NCI-H1930 (cell line): ENCODE measurements at regions not wholly inside any gene's neighbourhood (a gene's known extent, or its start where the extent isn't known, plus 50 kb on each side); places are given as distances from the start of the nearest gene placed in this dataset.
"Not testable (repeated sequence)": the region's sequence is repeated elsewhere in the genome, so short reads cannot be mapped to it uniquely, and the experiment has no call there.

Experiments
- DNase-seq, 2 experiments: peaks; one replicate each; lab custom pipeline; 2025; lab: John Stamatoyannopoulos, UW

DNA sequence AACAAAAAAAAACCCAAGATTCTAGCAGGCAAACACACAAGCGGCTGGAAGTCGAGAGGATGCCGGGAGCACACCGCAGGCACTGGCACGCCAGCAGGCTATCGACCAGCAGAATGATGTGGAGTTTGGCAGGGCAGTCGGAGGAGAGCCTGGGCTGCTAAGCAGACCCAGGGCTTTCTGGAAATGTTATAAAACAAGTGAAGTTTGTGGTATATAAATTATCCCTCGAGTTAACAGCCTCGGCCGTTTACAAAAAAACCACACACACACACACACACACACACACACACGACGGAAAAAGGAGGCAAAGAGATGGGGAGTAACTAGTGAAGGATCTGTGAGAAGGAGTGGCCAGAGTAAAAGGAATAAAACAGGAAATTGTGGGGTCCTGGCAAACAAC is 87.2 kb upstream of the IVNS1ABP start:
- no peak for DNase-seq

- no peak for DNase-seq
Observed at GRCh38 chr1:185402930-185403329, 85.9 kb upstream of the IVNS1ABP start.

- no peak for DNase-seq
Observed at GRCh38 chr1:185401019-185401418, 84.0 kb upstream of the IVNS1ABP start.

DNA sequence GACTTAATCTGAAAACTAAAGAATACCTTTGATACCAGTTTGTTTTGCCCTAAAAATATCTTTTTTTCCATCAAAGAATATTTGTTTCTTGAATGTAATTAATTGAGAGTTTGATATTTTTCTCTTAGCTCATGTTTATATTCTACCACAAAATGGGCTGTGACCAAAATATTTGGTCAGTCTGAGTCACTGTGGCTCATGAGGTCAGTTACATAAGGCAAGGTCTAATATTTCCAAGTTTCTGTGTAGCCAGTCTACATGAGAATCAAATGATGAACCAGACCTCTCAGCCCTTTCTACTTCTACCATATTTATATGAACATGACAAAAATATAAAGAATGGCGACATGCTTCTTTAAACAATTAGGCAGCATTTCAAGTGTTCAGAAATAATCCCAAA is 83.0 kb upstream of the IVNS1ABP start:
- no peak for DNase-seq

- DNase-seq = no peak
Observed at GRCh38 chr1:185398599-185398998, 81.6 kb upstream of the IVNS1ABP start.

DNA sequence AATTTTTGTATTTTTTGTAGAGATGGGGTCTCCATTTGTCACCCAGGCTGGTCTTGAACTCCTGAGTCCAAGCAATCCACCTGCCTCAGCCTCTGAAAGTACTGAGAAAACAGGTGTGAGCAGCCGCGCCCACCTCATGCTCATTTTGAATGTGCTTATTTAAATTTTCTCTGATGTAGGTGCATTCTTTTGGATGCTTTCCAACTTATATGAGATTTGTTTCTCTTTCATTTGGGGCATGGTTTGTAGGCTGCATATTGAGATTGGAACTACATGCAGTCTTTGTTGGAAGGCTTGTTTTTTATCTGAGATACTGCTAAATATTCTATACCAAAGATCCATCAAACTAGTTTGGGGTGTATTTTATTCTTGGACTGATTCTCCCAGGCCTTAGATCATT is 81.0 kb upstream of the IVNS1ABP start:
- no peak for DNase-seq

- no peak for DNase-seq
Observed at GRCh38 chr1:185397183-185397582, 80.1 kb upstream of the IVNS1ABP start.

GRCh38 chr1:185396126-185396525 is 79.1 kb upstream of the IVNS1ABP start:
- no peak for DNase-seq

DNA sequence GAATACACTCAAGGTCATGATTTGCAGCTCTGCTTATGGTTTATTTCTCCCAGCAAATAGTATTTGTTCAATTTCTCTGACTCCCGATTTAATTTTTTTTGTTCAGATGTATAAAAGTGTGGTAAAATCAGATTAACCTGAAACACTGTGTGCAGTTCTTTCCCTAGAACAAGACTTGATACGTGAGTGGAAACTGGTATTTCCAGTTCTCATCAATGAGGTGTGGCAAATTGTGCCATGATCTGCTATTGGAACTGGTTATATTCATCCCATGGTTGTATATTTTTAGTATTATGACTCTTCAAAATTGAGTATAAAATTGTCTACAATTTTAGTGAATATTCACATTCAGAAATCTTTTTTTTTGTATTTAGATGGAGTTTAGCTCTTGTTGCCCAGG is 76.8 kb upstream of the IVNS1ABP start:
- DNase-seq = no peak

- DNase-seq = no peak
Observed at GRCh38 chr1:185393205-185393604, 76.2 kb upstream of the IVNS1ABP start.

- DNase-seq = no peak
Observed at GRCh38 chr1:185388815-185389214, 71.8 kb upstream of the IVNS1ABP start.

- no peak for DNase-seq
Observed at GRCh38 chr1:185388346-185388745, 71.3 kb upstream of the IVNS1ABP start.

GRCh38 chr1:185385991-185386390 is 68.9 kb upstream of the IVNS1ABP start:
- DNase-seq = no peak

- not testable (repeated sequence) for DNase-seq
Observed at GRCh38 chr1:185383805-185384204, 66.8 kb upstream of the IVNS1ABP start.

GRCh38 chr1:185377831-185378230 is 60.8 kb upstream of the IVNS1ABP start:
- no peak for DNase-seq

DNA sequence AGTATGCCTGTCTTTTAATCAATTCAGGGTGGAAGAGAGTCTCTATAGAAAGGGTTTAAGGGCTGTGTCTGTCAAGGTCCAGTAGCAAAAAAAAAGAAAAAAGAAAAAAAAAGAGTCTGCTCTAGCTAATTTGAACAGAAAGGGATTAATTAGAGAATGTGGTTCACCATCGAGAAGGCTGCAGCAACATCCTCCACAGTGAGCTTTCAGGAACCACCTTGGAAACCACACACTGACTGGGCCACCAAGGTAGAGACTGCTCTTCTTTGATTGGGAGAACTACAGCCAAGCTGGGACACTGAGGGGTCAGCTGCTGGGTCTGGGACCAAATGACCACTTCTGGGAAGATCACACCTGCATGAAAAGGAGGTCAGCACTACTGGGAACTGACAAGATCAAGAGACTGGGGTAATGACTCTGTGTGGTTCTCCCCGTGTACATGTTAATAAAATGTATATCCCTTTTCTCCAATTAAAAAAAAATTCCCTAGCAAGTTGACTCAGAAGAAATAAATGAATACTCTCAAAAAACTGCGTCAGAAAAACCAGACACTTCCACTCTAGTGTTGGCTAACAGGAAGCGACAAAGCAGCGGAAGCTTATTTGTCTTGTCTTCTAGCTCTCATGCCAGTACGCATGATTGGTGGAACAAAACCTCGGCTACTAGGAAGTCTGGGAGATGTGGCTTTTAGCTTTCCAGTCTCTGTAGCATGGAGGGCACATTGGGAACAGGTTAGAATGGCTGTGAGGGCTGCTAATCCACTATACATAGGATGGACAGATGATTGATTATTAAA is 60.0 kb upstream of the IVNS1ABP start:
- no peak for DNase-seq

DNA sequence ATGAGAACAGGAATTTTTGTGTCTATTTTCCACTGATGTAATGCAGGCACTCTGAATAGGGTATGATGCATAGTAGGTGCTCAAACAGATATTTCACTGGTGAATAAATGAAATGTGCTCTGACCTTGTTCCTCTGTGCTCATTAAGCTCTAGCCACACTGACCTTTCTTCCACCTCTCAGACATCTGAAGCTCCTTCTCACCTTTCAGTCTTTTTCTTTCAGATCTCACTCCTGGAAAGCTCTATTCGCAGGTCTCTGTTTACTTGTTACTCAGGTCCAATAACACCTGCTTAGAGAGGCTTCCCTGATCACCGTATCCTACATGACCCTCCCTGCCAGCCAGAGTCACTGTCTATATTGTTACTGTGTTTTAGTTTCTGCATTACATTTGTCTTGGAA is 59.2 kb upstream of the IVNS1ABP start:
- DNase-seq = no peak

GRCh38 chr1:185375583-185375982 is 58.5 kb upstream of the IVNS1ABP start:
- DNase-seq = no peak

- no peak for DNase-seq
Observed at GRCh38 chr1:185373813-185374529, 56.9 kb upstream of the IVNS1ABP start.

DNA sequence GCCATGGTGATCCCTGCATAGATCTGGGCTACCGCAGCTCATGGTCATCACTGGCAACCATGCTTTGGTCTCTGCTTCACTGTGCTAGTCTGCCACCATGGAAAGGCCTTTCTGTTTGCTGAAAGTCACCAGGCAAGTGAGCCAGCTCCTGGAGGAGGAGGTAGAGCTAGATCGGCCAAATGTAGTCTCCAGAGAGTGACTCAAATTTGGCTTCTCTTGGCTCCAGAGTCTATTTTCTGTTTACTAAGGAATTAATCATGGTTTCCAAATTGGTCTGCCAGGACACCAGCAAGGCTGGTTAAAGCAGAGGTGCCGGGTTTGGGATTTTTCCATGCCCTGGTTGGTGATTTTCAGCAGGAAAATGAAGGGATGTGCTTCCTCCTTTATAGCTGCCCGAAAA is 52.7 kb upstream of the IVNS1ABP start:
- DNase-seq = no peak

GRCh38 chr1:185368913-185369491 is 52.0 kb upstream of the IVNS1ABP start:
- no peak for DNase-seq

- no peak for DNase-seq
Observed at GRCh38 chr1:185368313-185368855, 51.3 kb upstream of the IVNS1ABP start.

DNA sequence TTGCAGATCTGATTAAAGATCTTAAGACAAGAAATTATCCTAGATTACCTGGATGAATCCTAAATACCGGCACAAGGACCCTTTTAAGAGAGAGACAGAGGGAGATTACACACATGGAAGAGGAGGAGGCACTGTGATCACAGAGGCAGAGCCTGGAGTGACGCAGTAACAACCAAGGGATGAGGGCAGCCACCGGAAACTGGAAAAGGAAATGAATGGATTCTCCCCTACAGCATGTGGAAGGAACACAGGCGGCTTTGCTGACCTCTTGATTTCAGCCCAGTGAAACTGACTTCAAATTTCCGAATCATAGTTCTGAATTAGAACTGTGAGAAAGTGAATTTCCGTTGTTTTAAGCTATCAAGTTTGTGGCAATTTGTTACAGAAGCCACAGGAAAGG is 50.2 kb upstream of the IVNS1ABP start:
- no peak for DNase-seq
